ENCODE measurements at regions not wholly inside any gene's neighbourhood (a gene's known extent, or its start where the extent isn't known, plus 50 kb on each side); places are given as distances from the start of the nearest gene placed in this dataset.

DNA sequence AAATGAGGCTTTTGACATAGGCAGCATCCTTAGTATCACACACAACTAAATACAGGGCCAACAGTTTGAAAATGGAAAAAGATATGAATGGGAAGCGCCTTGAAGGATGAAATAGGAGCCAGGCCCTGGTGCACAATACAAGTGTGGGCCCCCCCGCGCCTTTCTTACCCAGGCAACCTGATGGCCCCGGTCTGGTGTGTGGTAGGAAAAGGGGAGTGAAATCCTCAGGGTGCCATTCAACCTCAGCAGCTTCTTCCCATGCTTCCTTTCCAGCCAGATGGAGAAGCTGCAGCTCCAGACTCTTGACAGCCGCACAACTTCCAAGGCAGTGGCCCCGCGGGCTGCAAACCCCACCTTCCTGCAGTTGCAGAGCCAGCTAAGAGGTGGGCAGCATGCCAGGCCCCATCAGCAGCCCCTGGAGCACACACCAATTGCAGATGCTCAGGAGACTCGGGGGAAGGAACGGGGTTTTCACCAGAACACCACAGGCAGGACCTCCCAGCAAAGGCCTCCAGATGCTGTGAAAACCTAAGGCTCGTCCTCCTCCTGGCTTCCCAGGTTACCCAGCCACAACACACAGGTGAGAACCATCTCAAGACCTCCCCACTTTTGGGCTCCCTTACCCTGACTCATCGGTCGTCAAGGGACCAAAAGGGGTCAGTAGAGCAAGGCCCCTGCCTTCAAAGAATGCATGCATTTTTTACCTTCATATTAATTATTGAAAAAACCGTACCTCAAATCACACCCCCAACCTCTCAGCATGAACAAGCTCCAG lies 101.6 kb downstream of the CPN2 start:
- DNase-seq: peak in 2 of 3 donors; percentile 66 to 89

DNA sequence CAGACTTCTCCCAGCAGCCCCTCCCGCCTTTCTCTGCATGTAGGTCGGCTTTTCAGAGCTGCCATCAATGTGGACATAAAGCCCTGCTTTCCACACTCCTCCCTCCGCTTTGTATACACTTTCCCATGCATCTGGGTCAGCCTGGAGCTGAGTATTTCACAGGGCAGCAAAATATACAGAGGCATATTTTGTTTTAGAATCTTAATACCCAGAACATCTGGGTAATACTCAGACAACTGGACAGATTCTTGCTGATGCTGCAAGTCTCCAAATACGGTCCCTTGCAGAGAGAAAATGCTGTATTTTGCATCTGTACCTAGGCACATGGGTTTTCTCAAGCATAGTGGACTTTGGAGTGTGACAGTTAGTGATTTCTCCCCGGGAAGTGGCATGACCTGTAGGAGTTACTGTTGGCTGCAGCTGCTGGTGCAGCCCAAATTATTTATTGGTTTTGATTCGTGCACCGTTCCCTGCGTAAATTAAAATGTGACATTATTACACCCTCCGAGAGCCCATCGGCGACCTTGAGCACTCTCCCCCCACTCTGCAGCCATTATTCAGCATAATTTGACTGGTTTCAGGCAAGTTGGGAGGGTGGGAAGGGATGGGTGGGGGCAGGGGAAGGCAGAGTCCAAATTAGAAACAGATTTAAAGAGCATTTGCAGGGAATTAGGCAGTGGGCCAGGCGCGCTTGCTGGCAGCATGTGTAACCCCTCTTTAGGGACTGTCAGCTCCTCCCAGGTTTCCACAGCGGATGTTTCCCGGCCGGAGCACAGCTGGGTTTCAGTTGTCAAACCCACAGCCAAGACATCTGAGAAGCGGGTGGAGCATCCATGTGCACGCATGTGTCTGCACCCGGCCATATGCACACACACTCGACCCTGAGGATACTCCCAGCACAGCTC lies 100.8 kb downstream of the CPN2 start:
- DNase-seq: peak; percentile 93 to 97 (median 95)

DNA sequence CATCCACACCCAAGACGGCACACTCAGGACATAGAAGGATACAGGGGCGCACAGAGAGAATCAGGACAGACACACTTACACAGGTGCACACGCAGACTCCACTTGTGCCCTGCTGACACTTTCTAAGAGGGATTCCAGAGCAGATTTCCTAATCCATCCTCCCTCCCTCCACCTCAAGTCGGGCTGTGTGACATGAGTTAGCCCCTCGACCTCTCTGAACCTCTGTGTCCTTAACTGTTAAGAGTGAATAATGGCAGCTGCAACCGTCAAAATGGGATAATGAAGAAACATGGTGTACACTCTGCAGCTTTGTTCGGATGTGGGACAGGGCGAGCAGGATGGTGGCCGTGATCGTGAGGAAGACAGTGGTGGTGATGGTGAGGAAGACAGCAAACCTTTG lies 100.1 kb downstream of the CPN2 start:
- DNase-seq: no peak

DNA sequence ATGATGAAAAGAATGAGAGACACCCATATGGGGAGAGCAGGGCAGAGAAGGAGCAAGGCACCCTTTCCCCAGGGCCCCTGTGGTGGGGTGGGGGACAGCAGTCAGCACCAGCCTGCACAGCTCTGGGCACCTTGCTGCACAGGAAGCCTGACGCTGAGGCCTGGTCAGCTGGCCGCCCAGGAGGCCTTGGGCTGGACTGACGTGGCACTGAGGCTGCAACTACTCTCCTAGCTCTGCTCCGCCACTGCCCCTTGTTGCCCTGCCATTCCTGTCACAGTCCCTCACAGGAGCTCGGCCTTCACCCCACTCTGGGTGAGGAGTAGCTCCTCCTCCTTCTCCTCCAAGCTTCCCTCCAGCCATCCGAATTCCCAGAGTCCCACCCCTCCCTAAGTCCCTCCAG lies 99.7 kb downstream of the CPN2 start:
- DNase-seq: no peak

DNA sequence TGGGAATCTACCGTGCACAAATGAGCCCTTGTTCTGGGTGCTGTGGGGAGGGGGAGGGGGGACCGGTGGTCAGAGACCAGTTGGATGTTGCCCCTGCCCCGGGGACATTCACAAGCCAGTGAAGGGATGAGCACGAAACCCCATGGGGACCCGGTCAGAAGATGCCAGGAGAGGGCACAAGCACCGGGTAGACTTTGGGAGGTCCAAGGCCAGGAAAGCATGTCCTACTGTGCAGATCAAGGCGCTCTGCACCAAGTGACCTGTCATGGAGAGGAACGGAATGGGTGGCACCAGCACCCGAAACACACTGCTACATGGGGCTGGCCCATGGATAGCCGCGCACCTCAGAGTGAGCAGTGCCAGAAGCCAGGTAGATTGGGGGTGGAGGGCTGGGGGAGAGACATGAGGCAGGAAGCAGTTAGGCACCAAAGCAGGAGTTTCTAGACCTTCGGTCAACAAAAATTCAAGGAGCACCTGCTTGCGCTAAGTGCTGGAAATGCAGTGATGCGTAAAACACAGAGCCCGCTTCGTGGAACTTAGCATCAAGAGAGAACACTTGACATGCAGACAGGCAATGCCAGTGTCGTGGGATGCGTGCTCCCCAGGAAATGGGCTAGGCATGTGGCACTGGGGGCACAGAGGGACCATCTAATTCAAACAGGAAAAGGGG lies 99.1 kb downstream of the CPN2 start:
- DNase-seq: no peak

DNA sequence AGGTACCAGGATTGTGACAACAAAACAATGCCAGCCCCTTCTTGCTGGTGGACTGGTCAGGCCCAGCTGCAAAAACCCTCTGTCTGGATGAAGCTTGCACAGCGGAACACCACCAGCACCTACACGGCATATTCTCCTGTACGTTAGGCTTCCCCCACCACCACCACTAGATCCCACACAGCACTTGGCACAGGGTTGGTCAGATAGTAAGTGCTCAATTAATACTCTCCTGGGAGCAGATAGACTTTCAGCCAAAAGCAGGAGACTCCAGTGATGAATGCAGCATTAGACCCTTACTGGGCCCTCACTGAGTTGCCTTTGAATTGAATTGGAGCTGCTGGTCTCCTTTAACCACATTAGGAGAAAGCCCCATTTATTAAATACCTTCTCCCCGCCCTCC lies 97.9 kb downstream of the CPN2 start:
- no peak for DNase-seq

DNA sequence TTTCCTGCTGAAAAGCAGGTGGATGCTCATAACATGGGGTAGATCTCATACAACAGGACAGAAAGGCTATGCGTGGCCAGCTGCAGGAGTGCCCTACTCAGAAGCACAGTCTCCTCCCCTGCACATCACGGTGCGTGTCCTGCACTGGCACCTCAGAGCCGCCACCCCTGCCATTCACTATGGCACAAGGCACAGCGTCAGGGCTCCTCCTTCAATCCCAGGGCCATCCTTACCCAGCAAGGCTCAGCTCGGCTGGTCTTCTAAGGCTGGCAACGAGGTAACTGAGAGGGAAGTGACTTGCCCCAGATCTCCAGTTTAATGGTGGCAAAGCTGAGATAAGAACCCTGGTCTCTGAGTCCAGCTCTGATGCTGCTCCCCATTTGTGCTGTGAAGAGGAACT lies 97.1 kb downstream of the CPN2 start:
- no peak for DNase-seq

DNA sequence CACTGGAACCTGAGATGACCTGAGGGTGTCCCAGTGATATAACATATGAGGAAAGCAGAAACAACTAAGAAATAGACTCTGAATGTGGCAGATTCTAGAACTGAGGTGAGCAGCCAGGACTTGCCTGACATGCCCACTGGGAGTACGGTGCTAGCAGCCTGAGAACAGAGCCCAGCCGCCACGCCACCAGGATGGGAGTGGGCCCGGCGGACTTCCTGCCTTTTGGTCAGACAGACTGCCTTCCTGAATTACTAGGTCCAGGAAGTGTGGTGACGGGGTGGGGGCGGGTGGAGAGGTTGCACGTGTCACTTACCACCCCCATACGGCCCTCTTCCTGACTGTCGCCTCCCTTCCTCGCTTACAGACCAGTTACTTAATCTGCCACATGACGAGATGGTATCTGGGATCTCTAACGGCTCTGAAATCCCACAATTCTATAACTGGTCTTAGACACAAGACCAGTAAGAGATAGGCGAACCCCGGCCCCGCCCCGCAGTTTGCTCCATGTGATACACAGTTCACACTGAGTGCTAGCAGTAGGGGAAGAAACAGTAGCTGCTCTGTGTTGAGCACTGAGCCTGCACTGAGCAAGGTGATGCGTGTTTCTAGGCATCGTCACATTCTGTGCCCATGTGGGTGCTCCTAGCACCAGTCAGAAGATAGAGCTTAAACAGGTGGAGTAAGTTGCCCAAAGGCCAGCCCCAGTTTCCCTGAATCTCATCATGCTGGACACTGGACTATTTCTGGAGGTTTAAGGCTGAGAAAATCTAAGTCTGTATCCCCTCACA lies 95.7 kb downstream of the CPN2 start:
- DNase-seq: peak in 1 of 3 donors; percentile 72

DNA sequence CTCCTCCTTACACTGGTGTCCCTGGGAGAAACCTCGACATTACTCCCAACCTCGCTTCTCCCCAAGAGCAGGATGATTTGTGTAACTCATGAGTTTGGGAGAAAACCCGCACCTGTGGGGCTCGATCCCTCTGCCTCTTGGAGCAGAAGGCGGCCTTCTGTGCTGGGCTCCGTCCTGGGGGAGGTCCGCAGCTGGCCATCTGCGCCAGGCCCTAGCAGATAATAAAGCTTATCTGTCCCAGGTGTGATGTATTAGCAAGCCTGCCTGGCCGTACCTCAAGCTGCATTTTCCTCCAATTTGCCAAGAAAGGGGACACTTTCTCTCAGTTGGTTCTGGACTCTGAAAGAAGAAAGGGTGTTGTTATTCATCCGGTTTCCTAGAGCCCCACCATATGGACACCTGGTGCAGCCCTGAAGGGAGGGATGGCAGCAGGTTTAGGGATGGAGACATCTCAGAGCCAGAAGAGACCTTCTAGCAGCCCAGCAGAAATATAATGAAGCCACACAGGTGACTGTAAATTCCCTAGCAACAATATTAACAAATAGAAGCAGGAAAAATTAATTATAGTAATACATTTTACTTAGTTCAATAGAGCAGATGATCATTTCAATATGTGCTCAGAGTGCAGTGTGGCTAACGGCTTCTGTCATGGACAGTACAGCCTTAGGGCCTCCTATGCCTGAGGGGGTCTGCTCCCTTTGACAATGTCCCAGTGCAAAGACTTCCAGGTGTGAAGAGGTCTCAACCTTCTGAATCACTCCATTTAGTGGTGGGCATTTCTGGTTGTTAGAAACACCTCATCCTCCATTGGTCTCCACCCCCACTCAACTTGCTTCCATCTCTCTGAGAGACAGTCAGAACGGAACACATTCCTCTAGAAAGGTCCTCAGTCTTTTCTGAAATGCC lies 94.8 kb downstream of the CPN2 start:
- DNase-seq: no peak

DNA sequence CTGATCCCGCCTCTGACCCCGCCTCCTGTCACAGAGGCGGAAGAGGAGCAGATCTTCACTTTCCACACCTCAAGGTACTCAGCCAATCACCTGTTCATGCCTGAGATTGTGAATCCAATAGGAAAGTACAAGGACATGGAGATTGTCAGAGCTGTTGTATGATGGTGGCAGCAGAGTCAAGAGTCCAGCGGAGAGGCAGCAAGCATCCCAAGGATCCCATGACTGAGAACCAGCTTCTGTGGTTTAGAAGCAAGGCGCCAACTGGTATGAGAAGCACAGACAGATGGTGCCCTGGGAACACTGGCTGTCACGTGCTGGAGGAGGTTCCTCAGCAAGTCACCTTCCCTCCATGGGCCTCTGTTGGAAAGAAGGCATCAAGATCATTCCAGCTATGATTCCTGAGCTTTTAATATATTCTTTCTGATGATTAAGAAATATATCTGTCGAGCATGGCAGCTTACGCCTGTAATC lies 93.9 kb downstream of the CPN2 start:
- no peak for DNase-seq

DNA sequence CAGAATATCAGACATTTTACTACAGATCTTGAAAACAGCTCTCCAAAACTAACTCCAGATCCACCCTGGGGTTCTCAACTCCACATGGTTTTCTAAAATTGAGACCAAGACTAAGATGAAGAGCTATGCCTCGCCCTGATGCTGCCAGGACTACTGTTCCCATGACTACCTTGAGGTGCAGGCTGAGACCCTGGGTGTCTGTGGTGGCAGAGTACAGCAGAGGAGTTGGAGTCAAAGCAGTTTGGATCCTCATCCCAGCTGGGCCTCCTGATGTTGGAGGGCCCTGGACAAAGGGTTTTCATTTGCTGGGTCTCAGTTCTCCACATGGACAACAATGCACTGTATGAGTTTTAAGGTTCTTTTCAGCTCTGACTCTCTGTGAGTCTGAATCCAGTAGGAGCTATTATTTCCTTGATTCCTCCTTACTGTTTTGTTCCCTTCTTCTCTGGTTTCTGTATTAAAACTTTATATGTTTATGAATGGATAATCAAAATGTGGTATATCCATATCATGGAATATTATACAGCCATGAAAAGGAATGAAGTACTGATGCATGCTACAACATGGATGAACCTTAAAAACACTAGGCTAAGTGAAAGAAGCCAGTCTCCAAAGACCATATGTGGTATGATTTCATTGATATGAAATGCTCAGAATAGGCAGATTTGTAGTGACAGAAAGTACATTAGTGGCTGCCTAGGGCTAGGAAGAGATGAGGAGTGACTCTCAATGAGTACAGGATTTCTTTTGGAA lies 93.0 kb downstream of the CPN2 start:
- no peak for DNase-seq

DNA sequence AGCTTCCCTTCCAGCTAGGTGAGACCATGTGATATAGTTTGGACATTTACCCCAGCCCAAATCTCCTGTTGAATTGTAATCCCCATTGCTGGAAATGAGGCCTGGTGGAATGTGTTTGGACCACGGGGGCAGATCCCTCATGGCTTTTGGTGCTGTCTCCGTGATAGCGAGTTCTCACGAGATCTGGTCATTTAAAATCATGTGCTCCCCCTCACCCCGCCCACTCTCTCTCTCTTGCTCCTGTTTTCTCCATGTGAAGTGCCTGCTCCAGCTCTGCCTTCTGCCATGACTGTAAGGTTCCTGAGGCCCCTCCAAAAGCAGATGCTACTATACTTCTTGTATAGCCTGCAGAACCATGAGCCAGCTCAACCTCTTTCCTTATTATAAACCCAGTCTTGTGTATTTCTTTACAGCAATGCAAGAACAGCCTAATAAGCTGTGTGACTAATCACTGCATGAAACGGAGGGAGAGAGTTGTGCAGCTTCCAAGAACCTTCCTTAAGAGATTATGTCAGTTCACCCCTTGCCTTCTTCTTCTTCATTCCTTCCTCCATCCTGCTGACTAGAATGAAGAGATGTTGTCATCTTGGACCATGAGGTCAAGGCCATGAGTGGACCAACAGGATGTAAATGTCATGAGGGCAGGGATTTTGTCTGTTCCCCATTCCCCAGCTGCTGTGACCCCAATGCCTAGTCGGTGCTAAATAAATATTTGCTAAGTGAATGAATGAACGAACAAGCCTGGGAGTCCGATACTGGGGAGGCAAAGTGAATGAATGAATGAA lies 91.0 kb downstream of the CPN2 start:
- DNase-seq: peak in 1 of 3 donors; percentile 4

DNA sequence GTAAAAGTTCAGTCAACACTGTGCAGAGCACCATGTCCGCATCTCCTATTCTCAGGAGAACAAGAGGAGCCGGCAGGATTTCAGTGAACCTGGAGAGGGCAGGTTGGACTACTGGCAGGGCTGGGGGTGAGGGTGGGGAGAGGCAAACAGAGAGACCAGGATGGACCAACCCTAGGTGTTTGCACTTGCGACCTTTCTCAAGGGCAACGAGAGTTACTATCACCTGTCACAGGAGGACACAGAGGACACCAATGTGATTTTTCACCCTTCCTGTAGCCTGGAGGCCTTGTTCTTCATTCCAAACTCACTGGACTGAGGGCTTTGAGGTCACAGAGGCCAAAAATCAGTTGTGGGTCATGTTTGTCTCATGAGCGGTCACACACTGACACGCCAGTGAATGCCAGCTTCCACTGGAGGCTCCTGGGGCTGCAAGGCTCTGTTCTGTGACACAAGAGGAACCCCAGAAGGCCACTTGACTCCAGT lies 89.5 kb downstream of the CPN2 start:
- no peak for DNase-seq

DNA sequence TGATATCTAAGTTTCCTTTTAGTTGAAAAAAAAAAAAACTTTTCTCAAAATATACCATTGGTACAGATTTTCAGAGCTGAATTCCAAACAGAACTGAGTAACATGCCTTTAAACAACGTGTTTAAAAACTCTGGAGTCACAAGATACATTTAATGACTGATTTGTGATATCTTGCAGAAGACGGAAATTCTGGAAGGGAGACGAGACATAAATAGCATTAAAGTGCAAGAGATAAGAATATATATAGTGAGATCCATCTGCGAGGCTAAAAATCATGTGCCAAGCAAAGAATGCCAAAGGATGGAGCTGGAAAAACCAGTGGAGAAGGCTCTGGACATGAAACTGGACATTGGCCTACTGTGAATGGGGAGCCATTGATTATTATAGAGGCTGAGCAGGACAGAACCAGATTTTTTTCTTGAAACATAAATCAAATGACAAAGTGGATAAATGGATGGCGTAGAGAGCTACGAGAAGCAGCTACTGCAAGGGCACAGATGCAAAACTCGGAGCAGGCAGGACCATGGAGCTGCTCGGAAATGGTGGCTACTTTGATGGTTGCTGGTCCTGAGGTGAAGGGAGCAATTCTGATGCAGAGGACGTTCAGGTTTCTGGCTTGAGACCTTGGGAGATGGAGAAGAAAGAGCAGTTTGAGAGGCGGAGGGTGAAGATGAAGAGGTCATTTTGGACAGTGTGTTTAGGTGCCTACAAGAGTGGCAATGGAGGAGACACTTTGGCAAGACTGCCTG lies 88.8 kb downstream of the CPN2 start:
- peak in 1 of 3 donors; percentile 1 for DNase-seq

DNA sequence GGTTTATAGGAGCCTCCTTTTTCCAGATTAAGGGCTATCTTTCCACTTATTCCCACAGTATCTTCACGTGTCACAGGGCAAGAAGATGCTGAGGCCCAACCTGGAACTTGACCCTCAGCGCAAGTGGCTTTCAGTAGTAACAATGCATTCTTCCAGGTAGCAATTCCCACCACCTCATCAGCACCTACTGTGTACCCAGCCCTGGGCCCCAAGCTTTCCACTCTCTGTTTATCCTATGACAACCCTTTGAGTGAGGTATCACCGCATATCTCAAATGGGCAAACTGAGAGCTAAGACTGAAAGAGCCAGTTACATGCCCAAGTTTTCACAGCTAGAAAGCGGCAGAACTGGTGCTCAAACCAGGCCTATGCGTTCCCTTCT lies 88.2 kb downstream of the CPN2 start:
- DNase-seq: no peak

DNA sequence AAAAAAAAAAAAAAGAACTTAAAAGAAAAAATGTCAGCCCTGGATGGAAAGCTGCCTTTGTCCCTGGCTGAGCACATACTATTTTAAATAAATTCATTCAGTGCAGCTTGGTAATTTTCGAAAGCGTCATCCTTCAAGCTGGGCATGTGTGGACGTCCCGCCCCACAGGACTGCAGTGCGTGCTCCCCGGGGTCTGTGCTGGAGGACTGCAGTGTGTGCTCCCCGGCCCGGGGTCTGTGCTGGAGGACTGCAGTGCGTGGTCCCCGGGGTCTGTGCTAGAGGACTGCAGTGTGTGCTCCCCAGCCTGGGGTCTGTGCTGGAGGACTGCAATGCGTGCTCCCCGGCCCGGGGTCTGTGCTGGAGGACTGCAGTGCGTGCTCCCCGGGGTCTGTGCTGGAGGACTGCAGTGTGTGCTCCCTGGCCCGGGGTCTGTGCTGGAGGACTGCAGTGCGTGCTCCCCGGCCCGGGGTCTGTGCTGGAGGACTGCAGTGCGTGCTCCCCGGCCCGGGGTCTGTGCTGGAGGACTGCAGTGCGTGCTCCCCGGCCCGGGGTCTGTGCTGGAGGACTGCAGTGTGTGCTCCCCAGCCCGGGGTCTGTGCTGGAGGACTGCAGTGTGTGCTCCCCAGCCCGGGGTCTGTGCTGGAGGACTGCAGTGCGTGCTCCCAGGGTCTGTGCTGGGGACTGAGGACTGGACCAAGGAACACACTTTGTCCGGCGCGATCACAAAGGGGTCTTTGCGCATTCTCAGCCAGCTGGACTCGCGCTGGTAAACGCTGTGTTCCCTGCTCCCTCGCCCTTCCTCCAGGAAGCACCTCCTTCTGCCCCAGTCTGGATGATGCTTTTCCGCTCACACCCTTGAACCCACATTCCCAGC lies 86.3 kb downstream of the CPN2 start:
- DNase-seq: peak in 1 of 3 donors; percentile 74

DNA sequence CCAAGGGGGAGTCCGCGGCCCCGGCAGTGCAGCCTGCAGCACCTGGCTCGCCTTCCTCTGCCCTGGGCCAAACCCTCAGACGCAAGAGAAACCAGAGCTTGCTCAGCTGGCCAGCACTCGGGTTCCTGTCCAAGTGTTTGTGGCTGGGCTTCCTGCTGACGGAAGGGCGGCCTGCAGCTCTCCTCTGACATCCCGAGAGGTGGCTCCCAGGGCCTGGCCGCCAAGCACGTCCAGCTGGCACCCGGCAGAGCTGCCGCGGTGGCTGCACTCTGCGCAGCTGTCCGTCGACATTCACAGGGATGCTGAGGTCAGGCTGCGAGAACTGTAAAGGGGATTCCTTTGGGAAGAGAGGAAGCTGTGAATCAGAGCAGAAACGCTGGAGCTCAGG lies 85.6 kb downstream of the CPN2 start:
- peak; percentile 87 to 98 (median 96) for DNase-seq

All from muscle of back (tissue), 3 donors.